GM12874 (cell line): ENCODE measurements at regions not wholly inside any gene's neighbourhood (a gene's known extent, or its start where the extent isn't known, plus 50 kb on each side); places are given as distances from the start of the nearest gene placed in this dataset.

ENCODE experiments used
- TF ChIP-seq, protein P1 (sequence below): IDR thresholded peaks from 2 replicates; pipeline ENCODE4 v1.5.1; 2011; ENCODE audit warnings: low read depth, mild to moderate bottlenecking, control low read depth, low read length, moderate library complexity; ENCODE audit not compliant: insufficient read depth

GRCh38 chr4:134552063-134552462 lies 350.5 kb upstream of the PABPC4L start:
- TF ChIP-seq, protein P1, sequence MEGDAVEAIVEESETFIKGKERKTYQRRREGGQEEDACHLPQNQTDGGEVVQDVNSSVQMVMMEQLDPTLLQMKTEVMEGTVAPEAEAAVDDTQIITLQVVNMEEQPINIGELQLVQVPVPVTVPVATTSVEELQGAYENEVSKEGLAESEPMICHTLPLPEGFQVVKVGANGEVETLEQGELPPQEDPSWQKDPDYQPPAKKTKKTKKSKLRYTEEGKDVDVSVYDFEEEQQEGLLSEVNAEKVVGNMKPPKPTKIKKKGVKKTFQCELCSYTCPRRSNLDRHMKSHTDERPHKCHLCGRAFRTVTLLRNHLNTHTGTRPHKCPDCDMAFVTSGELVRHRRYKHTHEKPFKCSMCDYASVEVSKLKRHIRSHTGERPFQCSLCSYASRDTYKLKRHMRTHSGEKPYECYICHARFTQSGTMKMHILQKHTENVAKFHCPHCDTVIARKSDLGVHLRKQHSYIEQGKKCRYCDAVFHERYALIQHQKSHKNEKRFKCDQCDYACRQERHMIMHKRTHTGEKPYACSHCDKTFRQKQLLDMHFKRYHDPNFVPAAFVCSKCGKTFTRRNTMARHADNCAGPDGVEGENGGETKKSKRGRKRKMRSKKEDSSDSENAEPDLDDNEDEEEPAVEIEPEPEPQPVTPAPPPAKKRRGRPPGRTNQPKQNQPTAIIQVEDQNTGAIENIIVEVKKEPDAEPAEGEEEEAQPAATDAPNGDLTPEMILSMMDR, result no peak

- TF ChIP-seq, protein P1, result no peak
Measured at GRCh38 chr4:134551348-134551747, 349.8 kb upstream of the PABPC4L start.

GRCh38 chr4:134548052-134548628 lies 346.6 kb upstream of the PABPC4L start:
- TF ChIP-seq, protein P1, result no peak

GRCh38 chr4:134546279-134546678 lies 344.7 kb upstream of the PABPC4L start:
- TF ChIP-seq, protein P1, result no peak

DNA sequence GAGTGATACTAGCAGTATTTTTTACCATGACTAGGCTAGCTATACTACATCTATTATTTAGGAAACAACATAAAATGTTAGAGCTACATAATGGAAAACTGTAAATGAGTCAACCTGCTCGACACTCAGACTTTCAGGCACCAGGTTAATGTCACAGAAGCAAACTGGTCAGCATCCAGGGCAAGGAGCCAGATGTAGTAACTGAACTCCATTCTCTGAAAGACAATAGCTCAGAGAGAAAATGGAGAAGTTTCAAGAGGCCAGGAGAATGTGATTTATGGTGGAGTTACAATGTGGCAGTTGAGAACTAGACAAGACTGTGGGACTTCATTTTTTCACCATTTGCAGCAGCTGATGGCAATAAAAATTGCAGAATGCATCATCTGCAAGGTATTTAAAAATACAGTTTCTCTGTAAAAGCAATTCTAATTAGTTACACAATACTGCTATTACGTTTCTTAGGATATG lies 342.7 kb upstream of the PABPC4L start:
- TF ChIP-seq, protein P1, result no peak

DNA sequence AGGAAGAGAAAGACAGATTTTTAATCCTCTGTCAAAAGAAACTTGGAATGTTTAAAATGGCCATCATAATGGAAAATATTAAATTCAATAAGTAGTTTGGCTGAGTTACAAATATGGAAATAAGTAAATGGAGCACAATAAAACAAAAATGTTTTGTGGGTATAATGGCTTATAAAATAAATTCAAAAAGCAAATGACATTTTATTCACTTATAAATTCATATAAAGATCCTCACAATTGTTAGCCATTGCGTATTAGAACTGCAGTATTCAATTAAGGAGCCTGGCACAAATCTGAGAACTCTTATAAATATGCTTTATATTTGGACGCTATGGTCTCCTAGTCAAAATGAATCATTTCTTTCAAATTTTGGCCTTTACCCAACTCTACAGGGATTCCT lies 339.0 kb upstream of the PABPC4L start:
- TF ChIP-seq, protein P1, result no peak

- TF ChIP-seq, protein P1, result no peak
Measured at GRCh38 chr4:134539729-134540231, 338.2 kb upstream of the PABPC4L start.
